ENCODE measurements at regions not wholly inside any gene's neighbourhood (a gene's known extent, or its start where the extent isn't known, plus 50 kb on each side); places are given as distances from the start of the nearest gene placed in this dataset.

GRCh38 chr16:86663685-86664521 lies 85.6 kb downstream of the FOXL1 start:
- no peak for TF ChIP-seq CTCF (IDR thresholded peaks at IDR 0.05; ENCODE audit: low read depth, low read length, missing input control)
- TF ChIP-seq EGR1 (IDR thresholded peaks at IDR 0.05; ENCODE audit: low read depth in 2 of 2), result no peak
- no peak for TF ChIP-seq JUND (IDR thresholded peaks at IDR 0.05)
- TF ChIP-seq ZBTB33 (IDR thresholded peaks at IDR 0.05), result no peak
- TF ChIP-seq ATF3 (IDR thresholded peaks at IDR 0.05), result no peak
- no peak for TF ChIP-seq GABPA (IDR thresholded peaks at IDR 0.05 in 1 of 2, conservative IDR thresholded peaks at IDR 0.05 in 1 of 2)
- TF ChIP-seq FOXA2 (IDR thresholded peaks at IDR 0.05), result no peak
- TF ChIP-seq RAD21 (IDR thresholded peaks at IDR 0.05), result no peak
- TF ChIP-seq MAX (IDR thresholded peaks at IDR 0.05), result no peak
- no peak for TF ChIP-seq HNF4A (conservative IDR thresholded peaks at IDR 0.05)

Measured in liver (tissue), 3 donors.